AG04450 (cell line): ENCODE measurements at regions not wholly inside any gene's neighbourhood (a gene's known extent, or its start where the extent isn't known, plus 50 kb on each side); places are given as distances from the start of the nearest gene placed in this dataset.

Experiments used
- CTCF ChIA-PET: fragments of 300-600, 350-600 bp; formaldehyde crosslinking; extraction: SDS; loops from one replicate; lab custom pipeline; 2022; ENCODE audit warnings: antibody characterized with exemption, inconsistent platforms; lab: Charles Lee
- POLR2A ChIA-PET: fragments of 350-600 bp; formaldehyde crosslinking; extraction: SDS; loops from one replicate; lab custom pipeline; 2021; ENCODE audit warnings: antibody characterized with exemption, inconsistent platforms; lab: Yijun Ruan, JAX
- DNase-seq: peaks from one replicate; pipeline ENCODE4 v3.0.0-alpha.2; 2011; ENCODE audit warnings: low read depth, low spot score
- H3K27ac ChIP-seq: one replicate; pipeline ENCODE4 v1.5.1; 2012; ENCODE audit warnings: low read depth, low read length, control low read depth
- H3K27me3 ChIP-seq: one replicate; pipeline ENCODE4 v1.6.0; 2012; ENCODE audit warnings: low read length; ENCODE audit not compliant: control insufficient read depth, insufficient read depth
- H3K4me3 ChIP-seq: 2 replicates; pipeline ENCODE4 v1.5.1; 2011; ENCODE audit warnings: mild to moderate bottlenecking, low read depth, low read length, control low read depth
- H3K9me3 ChIP-seq: 2 replicates; pipeline ENCODE4 v1.5.1; 2012; ENCODE audit warnings: low read length; ENCODE audit not compliant: control insufficient read depth, insufficient read depth
- TF ChIP-seq, protein P1 (sequence below): IDR thresholded peaks from 2 replicates; pipeline ENCODE4 v1.5.1; 2011; ENCODE audit warnings: low read depth, low read length, control low read depth, inconsistent platforms

GRCh38 chr1:70877343-70877742 is 170.3 kb downstream of the PTGER3 start:
- no peak overlapping the region for H3K27ac ChIP-seq
- CTCF ChIA-PET, result no interaction called here
- no peaks in the 10 kb centered on the region; the same call in 1 of the 2 replicates for H3K9me3 ChIP-seq
- no peak overlapping the region for H3K4me3 ChIP-seq
- POLR2A ChIA-PET, result no interaction called here
- TF ChIP-seq, protein P1, sequence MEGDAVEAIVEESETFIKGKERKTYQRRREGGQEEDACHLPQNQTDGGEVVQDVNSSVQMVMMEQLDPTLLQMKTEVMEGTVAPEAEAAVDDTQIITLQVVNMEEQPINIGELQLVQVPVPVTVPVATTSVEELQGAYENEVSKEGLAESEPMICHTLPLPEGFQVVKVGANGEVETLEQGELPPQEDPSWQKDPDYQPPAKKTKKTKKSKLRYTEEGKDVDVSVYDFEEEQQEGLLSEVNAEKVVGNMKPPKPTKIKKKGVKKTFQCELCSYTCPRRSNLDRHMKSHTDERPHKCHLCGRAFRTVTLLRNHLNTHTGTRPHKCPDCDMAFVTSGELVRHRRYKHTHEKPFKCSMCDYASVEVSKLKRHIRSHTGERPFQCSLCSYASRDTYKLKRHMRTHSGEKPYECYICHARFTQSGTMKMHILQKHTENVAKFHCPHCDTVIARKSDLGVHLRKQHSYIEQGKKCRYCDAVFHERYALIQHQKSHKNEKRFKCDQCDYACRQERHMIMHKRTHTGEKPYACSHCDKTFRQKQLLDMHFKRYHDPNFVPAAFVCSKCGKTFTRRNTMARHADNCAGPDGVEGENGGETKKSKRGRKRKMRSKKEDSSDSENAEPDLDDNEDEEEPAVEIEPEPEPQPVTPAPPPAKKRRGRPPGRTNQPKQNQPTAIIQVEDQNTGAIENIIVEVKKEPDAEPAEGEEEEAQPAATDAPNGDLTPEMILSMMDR, result no peak
- no peak for DNase-seq
- no peaks in the 10 kb centered on the region for H3K27me3 ChIP-seq

DNA sequence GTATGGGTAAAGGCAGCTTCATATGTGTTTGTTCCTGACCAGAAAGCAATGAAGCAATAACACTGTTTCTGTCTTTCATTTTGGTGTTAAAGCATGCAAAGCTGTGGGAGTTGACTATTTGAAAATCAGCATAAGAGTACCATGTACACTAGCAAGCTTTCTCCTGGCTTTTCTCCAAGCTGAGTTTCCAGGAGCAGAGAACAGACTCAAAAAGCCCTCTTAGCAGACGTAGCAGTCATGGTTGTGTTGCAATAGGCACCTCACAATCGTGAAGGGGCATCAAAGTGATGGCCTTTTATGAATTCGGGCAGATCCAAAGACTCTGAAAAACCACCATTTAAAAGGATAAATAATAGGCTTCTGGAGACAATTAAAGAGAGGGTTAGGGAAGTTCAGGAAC is 159.7 kb downstream of the PTGER3 start:
- Histone ChIP-seq H3K9me3 (no peaks in the 10 kb centered on the region), H3K27me3 (no peaks in the 10 kb centered on the region), H3K4me3 (no peak overlapping the region), H3K27ac (no peak overlapping the region)
- TF ChIP-seq, protein P1, result no peak
- ChIA-PET POLR2A (no interaction called here), CTCF (no interaction called here)
- DNase-seq, result no peak

- no peaks in the 10 kb centered on the region for H3K27me3 ChIP-seq
- ChIA-PET POLR2A (no interaction called here), CTCF (interaction anchor here (0.7 kb wide), 1 partner anchor 10 kb away, joined by 3 read pairs; no protein-coding TSS in a partner anchor)
- TF ChIP-seq, protein P1, result no peak
- no peak for DNase-seq
- H3K27ac ChIP-seq, result no peak overlapping the region
- no peaks in the 10 kb centered on the region for H3K9me3 ChIP-seq
- no peak overlapping the region for H3K4me3 ChIP-seq
Observed at GRCh38 chr1:70888722-70889121, 158.9 kb downstream of the PTGER3 start.

DNA sequence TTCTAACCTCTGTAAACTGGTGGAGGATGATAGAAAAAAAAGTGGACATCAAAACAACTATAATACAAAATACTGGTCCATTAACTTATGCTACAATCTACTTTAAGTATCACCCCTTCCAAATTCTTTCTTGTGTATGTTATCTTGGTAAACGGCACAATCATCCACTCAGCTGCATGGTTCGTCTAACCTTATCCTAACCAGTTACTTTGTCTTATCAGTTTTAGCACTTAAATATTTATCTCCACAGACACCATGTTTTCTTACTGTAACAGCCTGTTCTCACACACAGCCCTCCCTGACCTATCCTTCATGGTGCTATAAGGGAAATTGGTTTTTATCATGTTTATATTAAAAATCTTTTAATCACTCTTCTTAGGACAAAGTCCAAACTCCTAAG is 157.2 kb downstream of the PTGER3 start:
- ChIA-PET CTCF (no interaction called here), POLR2A (no interaction called here)
- H3K27me3 ChIP-seq, result no peaks in the 10 kb centered on the region
- no peak overlapping the region for H3K27ac ChIP-seq
- H3K9me3 ChIP-seq, result no peaks in the 10 kb centered on the region
- H3K4me3 ChIP-seq, result no peak overlapping the region
- no peak for DNase-seq
- TF ChIP-seq, protein P1, result no peak

DNA sequence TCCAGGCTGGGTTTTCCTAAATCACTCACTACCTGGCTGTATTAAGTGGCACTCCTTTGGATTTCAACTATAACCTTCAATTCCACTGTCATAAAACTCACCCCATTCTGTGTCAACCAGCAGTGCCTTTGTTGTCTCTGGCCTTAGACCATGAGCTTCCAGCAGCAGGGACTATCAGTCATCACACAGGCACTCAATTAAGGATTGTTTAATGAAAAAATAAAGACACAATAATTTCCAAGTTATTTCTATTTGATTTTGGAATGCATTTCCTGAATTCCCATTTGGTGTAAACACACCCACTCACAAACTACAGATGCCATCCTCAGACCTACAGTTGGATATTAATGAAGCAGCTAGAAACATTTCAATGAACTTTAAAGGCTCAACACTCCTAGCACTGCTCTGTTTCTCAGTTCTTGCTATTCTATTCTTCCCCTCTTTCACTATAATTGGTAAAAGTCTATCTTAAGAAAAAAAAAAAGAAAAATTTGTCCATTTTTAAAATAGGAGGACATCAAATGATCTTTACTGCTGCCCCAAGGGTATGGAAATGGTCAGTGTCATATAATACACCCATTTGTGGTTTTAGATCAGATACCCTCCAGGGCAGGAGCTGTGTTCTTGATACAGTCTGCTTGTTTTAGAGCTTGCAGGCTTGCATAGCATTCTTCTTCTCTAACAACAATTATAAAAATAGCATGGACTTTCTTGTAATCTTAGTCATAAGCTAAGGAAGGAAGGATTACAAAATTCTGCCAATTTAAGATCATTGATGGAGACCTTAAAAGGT is 156.4 kb downstream of the PTGER3 start:
- Histone ChIP-seq H3K9me3 (no peaks in the 10 kb centered on the region), H3K4me3 (no peak overlapping the region), H3K27me3 (no peaks in the 10 kb centered on the region), H3K27ac (no peak overlapping the region)
- no peak for DNase-seq
- TF ChIP-seq, protein P1, result no peak
- CTCF ChIA-PET, result no interaction called here
- POLR2A ChIA-PET, result no interaction called here
